Suprapubic skin (tissue), 3 donors: ENCODE measurements at regions not wholly inside any gene's neighbourhood (a gene's known extent, or its start where the extent isn't known, plus 50 kb on each side); places are given as distances from the start of the nearest gene placed in this dataset.

Experiments
- POLR2A ChIP-seq, 2 donors: fragments of 450-650 bp; IDR thresholded peaks; one replicate each; pipeline ENCODE4 v1.6.1; 2017; ENCODE audit warnings: antibody characterized with exemption in 2 of 2, mild to moderate bottlenecking in 2 of 2, moderate library complexity in 2 of 2
- TF ChIP-seq, protein P1 (sequence below), 2 donors: fragments of 200-600 bp in 1 of 2; fragments of 450-650 bp in 1 of 2; sonication (generic) in 1 of 2; IDR thresholded peaks; one replicate each; pipeline ENCODE4 v1.5.1; 2016 to 2019; ENCODE audit warnings: antibody characterized with exemption in 2 of 2, mild to moderate bottlenecking in 1 of 2, moderate library complexity in 1 of 2

- TF ChIP-seq, protein P1, sequence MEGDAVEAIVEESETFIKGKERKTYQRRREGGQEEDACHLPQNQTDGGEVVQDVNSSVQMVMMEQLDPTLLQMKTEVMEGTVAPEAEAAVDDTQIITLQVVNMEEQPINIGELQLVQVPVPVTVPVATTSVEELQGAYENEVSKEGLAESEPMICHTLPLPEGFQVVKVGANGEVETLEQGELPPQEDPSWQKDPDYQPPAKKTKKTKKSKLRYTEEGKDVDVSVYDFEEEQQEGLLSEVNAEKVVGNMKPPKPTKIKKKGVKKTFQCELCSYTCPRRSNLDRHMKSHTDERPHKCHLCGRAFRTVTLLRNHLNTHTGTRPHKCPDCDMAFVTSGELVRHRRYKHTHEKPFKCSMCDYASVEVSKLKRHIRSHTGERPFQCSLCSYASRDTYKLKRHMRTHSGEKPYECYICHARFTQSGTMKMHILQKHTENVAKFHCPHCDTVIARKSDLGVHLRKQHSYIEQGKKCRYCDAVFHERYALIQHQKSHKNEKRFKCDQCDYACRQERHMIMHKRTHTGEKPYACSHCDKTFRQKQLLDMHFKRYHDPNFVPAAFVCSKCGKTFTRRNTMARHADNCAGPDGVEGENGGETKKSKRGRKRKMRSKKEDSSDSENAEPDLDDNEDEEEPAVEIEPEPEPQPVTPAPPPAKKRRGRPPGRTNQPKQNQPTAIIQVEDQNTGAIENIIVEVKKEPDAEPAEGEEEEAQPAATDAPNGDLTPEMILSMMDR (IDR thresholded peaks at IDR 0.05) = no peak
- TF ChIP-seq POLR2A (IDR thresholded peaks at IDR 0.05) = no peak
Measured at GRCh38 chr7:126052229-126052628, 1122.6 kb upstream of the POT1 start.
